Adipocyte (in vitro differentiated cells): ENCODE measurements at regions not wholly inside any gene's neighbourhood (a gene's known extent, or its start where the extent isn't known, plus 50 kb on each side); places are given as distances from the start of the nearest gene placed in this dataset.

ENCODE experiments used
- DNase-seq: peaks from one replicate; pipeline ENCODE4 v3.0.0-alpha.2; 2015; ENCODE audit warnings: low read depth
- H3K27me3 ChIP-seq: replicated peaks from 2 replicates; pipeline ENCODE4 v1.7.0; 2013; ENCODE audit warnings: mild to moderate bottlenecking, low read length, moderate library complexity; ENCODE audit not compliant: control insufficient read depth, insufficient read depth
- H3K36me3 ChIP-seq: 2 replicates; pipeline ENCODE4 v1.7.0; 2013; ENCODE audit warnings: low read length, mild to moderate bottlenecking, moderate library complexity; ENCODE audit not compliant: control insufficient read depth, insufficient read depth, severe bottlenecking
- H3K4me1 ChIP-seq: 2 replicates; pipeline ENCODE4 v1.7.0; 2013; ENCODE audit warnings: mild to moderate bottlenecking, low read length, moderate library complexity; ENCODE audit not compliant: control insufficient read depth, insufficient read depth
- H3K4me3 ChIP-seq: 2 replicates; pipeline ENCODE4 v1.7.0; 2013; ENCODE audit warnings: mild to moderate bottlenecking, low read length, moderate library complexity
- H3K9ac ChIP-seq: 2 replicates; pipeline ENCODE4 v1.7.0; 2013; ENCODE audit warnings: mild to moderate bottlenecking, low read length, moderate library complexity
- H3K9me3 ChIP-seq: 2 replicates; pipeline ENCODE4 v1.7.0; 2013; ENCODE audit warnings: mild to moderate bottlenecking, low read length, moderate library complexity; ENCODE audit not compliant: control insufficient read depth

DNA sequence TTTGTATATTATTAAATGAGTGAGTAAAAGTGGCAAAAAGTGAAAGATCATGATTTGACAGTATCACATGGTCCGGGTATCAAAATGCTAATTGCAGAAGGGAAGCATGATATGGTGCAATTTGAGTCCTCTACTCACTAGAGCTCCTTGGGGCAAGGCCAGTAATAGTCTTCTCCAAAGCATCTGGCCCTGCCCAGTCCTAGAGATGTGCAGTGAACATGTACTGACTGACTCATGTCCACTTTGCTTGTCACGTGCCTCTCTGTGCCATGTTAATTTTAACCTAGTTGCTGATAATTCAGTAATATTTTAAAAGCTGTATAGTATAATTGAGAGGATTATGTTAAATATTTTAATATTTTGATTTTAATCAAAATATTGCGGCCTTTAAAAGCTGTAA is 54.6 kb upstream of the TENM3 start:
- no peaks in the 10 kb centered on the region for H3K36me3 ChIP-seq
- peak; percentile 33 for DNase-seq
- H3K4me1 ChIP-seq, result peaks cover 44% of the 10 kb centered on the region
- H3K9me3 ChIP-seq, result no peaks in the 10 kb centered on the region
- H3K4me3 ChIP-seq, result no peak overlapping the region
- no peaks in the 10 kb centered on the region for H3K27me3 ChIP-seq
- no peak overlapping the region for H3K9ac ChIP-seq

DNA sequence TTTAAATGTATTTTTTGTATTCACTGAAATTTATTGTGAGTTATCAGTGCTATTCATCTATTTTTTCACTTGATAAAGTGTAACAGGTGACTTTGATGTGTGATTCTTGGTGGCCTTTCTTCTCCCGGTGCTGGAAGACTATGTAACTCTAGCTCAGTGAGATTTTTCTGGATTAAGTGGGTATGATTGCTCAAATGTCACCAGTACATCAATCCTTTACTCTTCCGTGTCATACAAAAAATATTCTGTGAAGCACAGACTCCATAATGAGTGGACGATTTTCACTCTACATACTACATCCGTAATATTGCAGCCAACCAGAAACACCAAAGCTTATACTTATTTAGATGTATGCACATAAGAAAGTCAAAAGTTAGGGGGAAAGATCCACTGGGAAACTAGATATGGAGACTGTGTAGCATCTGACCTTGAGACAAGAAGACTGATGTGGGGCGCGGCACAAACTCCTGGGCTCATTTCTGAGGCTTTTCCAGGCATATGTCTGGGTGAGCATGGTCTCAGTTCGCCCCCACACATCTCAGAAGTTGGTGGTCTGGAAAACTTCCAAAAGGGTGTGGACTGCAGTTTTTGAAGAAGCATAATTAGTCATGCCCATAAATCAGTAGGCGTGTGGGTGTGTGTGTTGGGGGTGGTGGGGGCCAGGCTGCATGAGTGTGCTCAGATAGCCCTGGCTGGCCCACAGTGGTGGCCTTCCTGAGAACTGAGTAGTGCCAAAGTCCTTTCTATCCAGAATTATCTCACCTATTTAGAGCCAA is 53.9 kb upstream of the TENM3 start:
- no peaks in the 10 kb centered on the region for H3K27me3 ChIP-seq
- DNase-seq, result peak; percentile 65
- peaks cover 45% of the 10 kb centered on the region for H3K4me1 ChIP-seq
- H3K9me3 ChIP-seq, result no peaks in the 10 kb centered on the region
- peak overlapping the region; percentile 50 for H3K9ac ChIP-seq
- H3K36me3 ChIP-seq, result no peaks in the 10 kb centered on the region
- peak overlapping the region; percentile 31 for H3K4me3 ChIP-seq

DNA sequence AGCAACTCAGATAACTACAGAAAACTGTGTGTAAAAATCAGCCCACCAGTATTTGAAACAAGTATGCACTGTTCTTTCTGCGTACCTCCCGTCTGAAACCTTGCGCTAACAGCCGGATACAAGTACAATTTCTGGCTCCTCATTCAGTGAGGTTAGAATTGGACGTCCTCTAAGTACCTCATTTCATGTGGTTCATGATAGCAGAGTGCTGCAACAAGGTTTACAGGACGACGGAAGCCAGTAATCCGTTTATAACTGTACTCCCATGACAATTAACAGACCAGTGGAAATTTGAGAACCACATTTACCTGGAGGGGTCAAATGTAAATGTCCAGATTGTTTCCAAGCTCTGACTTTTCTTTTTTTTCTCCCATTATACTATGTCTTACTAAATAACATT is 52.9 kb upstream of the TENM3 start:
- Histone ChIP-seq H3K36me3 (no peaks in the 10 kb centered on the region), H3K9me3 (no peaks in the 10 kb centered on the region), H3K9ac (peak overlapping the region; percentile 50), H3K27me3 (no peaks in the 10 kb centered on the region), H3K4me1 (peaks cover 45% of the 10 kb centered on the region), H3K4me3 (peak overlapping the region; percentile 31)
- no peak for DNase-seq

DNA sequence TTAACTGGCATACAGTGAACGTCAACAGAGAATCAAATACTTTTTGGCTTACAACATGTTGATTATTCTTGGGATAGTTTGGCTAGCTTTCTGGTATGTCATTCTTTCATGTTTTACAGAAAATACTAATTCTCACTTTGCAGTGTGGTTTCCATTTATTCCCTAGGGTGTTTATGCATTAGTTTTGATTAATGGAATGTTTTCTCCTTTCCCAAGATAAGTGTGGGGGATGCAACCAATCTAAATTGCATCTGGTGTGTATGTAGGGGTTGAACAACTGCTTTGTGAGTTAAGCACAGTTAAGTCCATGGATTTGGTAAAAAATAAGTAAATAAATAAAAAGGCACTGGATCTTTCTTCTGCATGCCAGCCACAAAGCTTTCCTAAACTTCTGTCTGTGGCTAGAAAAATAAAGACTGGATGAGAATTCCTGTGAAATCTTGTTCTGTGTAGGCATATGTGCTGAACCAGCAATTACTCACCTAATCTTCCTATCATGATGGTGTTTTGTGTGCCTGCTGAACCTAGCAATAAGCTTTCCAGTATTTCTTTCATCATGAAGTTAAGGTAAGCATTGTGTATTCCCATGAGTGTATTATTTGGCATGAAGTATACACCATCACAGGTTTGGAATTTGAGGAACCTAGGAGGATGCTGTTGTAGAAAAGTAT is 50.6 kb upstream of the TENM3 start:
- peak; percentile 41 for DNase-seq
- Histone ChIP-seq H3K27me3 (no peaks in the 10 kb centered on the region), H3K4me3 (no peak overlapping the region), H3K9me3 (no peaks in the 10 kb centered on the region), H3K4me1 (peaks cover 45% of the 10 kb centered on the region), H3K9ac (no peak overlapping the region), H3K36me3 (no peaks in the 10 kb centered on the region)

DNA sequence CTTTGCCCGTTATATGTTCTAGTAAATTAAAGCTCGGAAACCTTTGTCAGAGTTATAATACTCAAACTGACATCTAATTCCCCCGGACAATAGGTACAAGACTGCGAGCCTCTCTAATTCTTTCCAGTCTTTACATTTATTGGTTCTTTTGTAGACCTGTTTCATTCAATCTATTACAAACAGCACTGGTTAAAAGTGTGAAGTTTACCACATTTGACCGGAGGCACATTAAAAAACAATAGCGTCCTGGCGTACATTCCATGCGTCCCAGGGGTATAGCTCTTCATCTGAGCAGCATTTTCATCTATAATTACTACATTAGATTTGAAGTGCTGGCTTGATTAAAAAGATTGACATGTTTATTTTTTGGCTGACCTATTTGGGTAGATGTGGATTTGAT is 49.9 kb upstream of the TENM3 start:
- no peak overlapping the region for H3K4me3 ChIP-seq
- H3K9me3 ChIP-seq, result no peaks in the 10 kb centered on the region
- H3K27me3 ChIP-seq, result no peaks in the 10 kb centered on the region
- DNase-seq, result no peak
- H3K9ac ChIP-seq, result no peak overlapping the region
- no peaks in the 10 kb centered on the region for H3K36me3 ChIP-seq
- H3K4me1 ChIP-seq, result peaks cover 45% of the 10 kb centered on the region
